SK-N-MC (cell line): ENCODE measurements at regions not wholly inside any gene's neighbourhood (a gene's known extent, or its start where the extent isn't known, plus 50 kb on each side); places are given as distances from the start of the nearest gene placed in this dataset.

Experiments used
- EZH2 ChIP-seq: fragments of 200-600 bp; sonication (generic); IDR thresholded peaks from one replicate; pipeline ENCODE4 v1.6.1; 2017; ENCODE audit warnings: antibody characterized with exemption
- FOXP2 ChIP-seq: optimal IDR thresholded peaks from 2 replicates; pipeline ENCODE3; 2011; ENCODE audit warnings: mild to moderate bottlenecking, moderate library complexity; ENCODE audit not compliant: insufficient read depth; ENCODE audit errors: extremely low read length, control extremely low read depth
- POLR2AphosphoS5 ChIP-seq: IDR thresholded peaks from 2 replicates; pipeline ENCODE4 v1.6.1; 2012; ENCODE audit warnings: mild to moderate bottlenecking, low read depth, low read length, borderline replicate concordance

- no peak for TF ChIP-seq EZH2
- no peak for TF ChIP-seq POLR2AphosphoS5
- no peak for TF ChIP-seq FOXP2
These were observed 138.7 kb upstream of the PZP start for GRCh38 chr12:9346866-9347327.
